OCI-LY3 (cell line): ENCODE measurements at regions not wholly inside any gene's neighbourhood (a gene's known extent, or its start where the extent isn't known, plus 50 kb on each side); places are given as distances from the start of the nearest gene placed in this dataset.

Experiments
- H2AFZ ChIP-seq: fragments of 200-600, 300-600 bp; shearing (Covaris generic); 2 replicates; pipeline ENCODE4 v1.6.0; 2014; ENCODE audit warnings: antibody characterized with exemption, low read depth, low read length
- H3K27ac ChIP-seq: fragments of 200-600, 300-600 bp; sonication (generic); 2 replicates; pipeline ENCODE4 v1.5.1; 2014; ENCODE audit warnings: mild to moderate bottlenecking, low read length, moderate library complexity, mixed read lengths
- H3K27me3 ChIP-seq: fragments of 200-600, 300-600 bp; sonication (generic); 2 replicates; pipeline ENCODE4 v1.6.1; 2014; ENCODE audit warnings: low read depth, low read length, mixed read lengths
- H3K36me3 ChIP-seq: fragments of 200-600, 300-600 bp; sonication (generic); replicated peaks from 2 replicates; pipeline ENCODE3; 2014; ENCODE audit warnings: low read depth, low read length, mixed read lengths
- H3K4me1 ChIP-seq: fragments of 300-600, 200-600 bp; sonication (generic); 2 replicates; pipeline ENCODE4 v1.6.1; 2014; ENCODE audit warnings: low read length, mixed read lengths
- H3K4me2 ChIP-seq: fragments of 200-600, 300-600 bp; sonication (generic); 2 replicates; pipeline ENCODE4 v1.6.1; 2014; ENCODE audit warnings: low read length, mixed read lengths
- H3K4me3 ChIP-seq: fragments of 300-600, 200-600 bp; sonication (generic); 2 replicates; pipeline ENCODE4 v1.5.1; 2014; ENCODE audit warnings: antibody characterized with exemption, mild to moderate bottlenecking, low read length, moderate library complexity
- H3K79me2 ChIP-seq: fragments of 300-600, 200-600 bp; shearing (Covaris generic); 2 replicates; pipeline ENCODE4 v1.6.1; 2014; ENCODE audit warnings: mild to moderate bottlenecking, low read length, mixed read lengths
- H3K9ac ChIP-seq: fragments of 300-600, 200-600 bp; shearing (Covaris generic); 2 replicates; pipeline ENCODE4 v1.6.0; 2014; ENCODE audit warnings: mild to moderate bottlenecking, low read length, moderate library complexity
- H3K9me3 ChIP-seq: fragments of 200-600, 300-600 bp; shearing (Covaris generic); 2 replicates; pipeline ENCODE4 v1.6.1; 2014; ENCODE audit warnings: low read length, mixed read lengths; ENCODE audit not compliant: insufficient read depth
- H4K20me1 ChIP-seq: fragments of 200-600, 300-600 bp; sonication (generic); 2 replicates; pipeline ENCODE4 v1.6.1; 2016; ENCODE audit warnings: low read length, mixed read lengths; ENCODE audit not compliant: insufficient read depth
- CTCF ChIP-seq: fragments of 200-600, 300-600 bp; sonication (generic); IDR thresholded peaks from 2 replicates; pipeline ENCODE4 v1.5.1; 2014; ENCODE audit warnings: antibody characterized with exemption, low read length, low read depth
- EZH2phosphoT487 ChIP-seq: fragments of 200-600 bp; shearing (Covaris generic); IDR thresholded peaks from 2 replicates; pipeline ENCODE4 v1.6.1; 2018; ENCODE audit warnings: antibody characterized with exemption, mixed run types, low read depth

- H3K9me3 ChIP-seq: no peaks in the 10 kb centered on the region
- no peak overlapping the region for H2AFZ ChIP-seq
- H3K27me3 ChIP-seq: no peaks in the 10 kb centered on the region
- no peak overlapping the region for H3K27ac ChIP-seq
- no peaks in the 10 kb centered on the region for H3K79me2 ChIP-seq
- H3K36me3 ChIP-seq: no peaks in the 10 kb centered on the region
- no peaks in the 10 kb centered on the region for H3K4me1 ChIP-seq
- H3K4me3 ChIP-seq: no peak overlapping the region
- H4K20me1 ChIP-seq: no peaks in the 10 kb centered on the region
- no peak for TF ChIP-seq EZH2phosphoT487
- TF ChIP-seq CTCF: no peak
- H3K9ac ChIP-seq: no peak overlapping the region
- no peak overlapping the region for H3K4me2 ChIP-seq
Measured at GRCh38 chrX:115906276-115906675, 264.3 kb upstream of the AGTR2 start.

- Histone ChIP-seq H3K4me3 (no peak overlapping the region), H3K79me2 (no peaks in the 10 kb centered on the region), H4K20me1 (no peaks in the 10 kb centered on the region), H3K9me3 (no peaks in the 10 kb centered on the region), H3K9ac (no peak overlapping the region), H3K27me3 (no peaks in the 10 kb centered on the region), H2AFZ (no peak overlapping the region), H3K4me1 (no peaks in the 10 kb centered on the region; the same call in 1 of the 2 replicates), H3K36me3 (no peaks in the 10 kb centered on the region), H3K4me2 (no peak overlapping the region), H3K27ac (no peak overlapping the region)
- TF ChIP-seq CTCF (no peak), EZH2phosphoT487 (no peak)
Measured at GRCh38 chrX:115906881-115907280, 263.7 kb upstream of the AGTR2 start.

GRCh38 chrX:115909017-115909416, 261.5 kb upstream of the AGTR2 start:
- Histone ChIP-seq H3K9me3 (no peaks in the 10 kb centered on the region), H3K4me2 (no peak overlapping the region), H3K36me3 (no peaks in the 10 kb centered on the region), H3K9ac (no peak overlapping the region), H3K27me3 (no peaks in the 10 kb centered on the region), H3K4me1 (peaks cover 15% of the 10 kb centered on the region), H2AFZ (no peak overlapping the region), H4K20me1 (no peaks in the 10 kb centered on the region), H3K4me3 (no peak overlapping the region), H3K27ac (no peak overlapping the region), H3K79me2 (no peaks in the 10 kb centered on the region)
- TF ChIP-seq EZH2phosphoT487 (no peak), CTCF (no peak)

- no peak overlapping the region for H3K27ac ChIP-seq
- no peaks in the 10 kb centered on the region for H3K9me3 ChIP-seq
- H3K4me2 ChIP-seq: peak overlapping the region; percentile 7; the same call in 1 of the 2 replicates
- H3K9ac ChIP-seq: no peak overlapping the region
- H3K79me2 ChIP-seq: no peaks in the 10 kb centered on the region
- TF ChIP-seq EZH2phosphoT487 (no peak), CTCF (no peak)
- H3K27me3 ChIP-seq: no peaks in the 10 kb centered on the region
- H3K36me3 ChIP-seq: no peaks in the 10 kb centered on the region
- no peak overlapping the region for H3K4me3 ChIP-seq
- H2AFZ ChIP-seq: no peak overlapping the region; the same call in 1 of the 2 replicates
- peaks cover 15% of the 10 kb centered on the region for H3K4me1 ChIP-seq
- no peaks in the 10 kb centered on the region for H4K20me1 ChIP-seq
Measured at GRCh38 chrX:115911967-115912366, 258.6 kb upstream of the AGTR2 start.
